Heart right ventricle (tissue), 16 donors: ENCODE measurements at regions not wholly inside any gene's neighbourhood (a gene's known extent, or its start where the extent isn't known, plus 50 kb on each side); places are given as distances from the start of the nearest gene placed in this dataset.
A peak's percentile ranks its signal among the peaks of the same experiment; 100 is the strongest.

Experiments
- ATAC-seq, 8 donors: fragments of 200-7000 bp; cut with Tn5 transposase; one replicate each; pipeline ENCODE4 v1.9.1; 2020; ENCODE audit warnings: mild to moderate bottlenecking in 8 of 8, moderate library complexity in 8 of 8, moderate number of reproducible peaks in 1 of 8
- DNase-seq, 2 donors: peaks; one replicate each; pipeline ENCODE4 v3.0.0-alpha.2; 2020
- H3K27ac ChIP-seq, 10 donors: fragments of 200-600 bp; sonication (generic) in 2 of 10; one replicate each; pipeline versions ENCODE4 v1.5.0 to v1.8.0; 2020 to 2022; ENCODE audit warnings: mild to moderate bottlenecking in 3 of 10
- H3K27me3 ChIP-seq, 7 donors: fragments of 200-600 bp; one replicate each; pipeline ENCODE4 v1.8.0; 2021 to 2022; ENCODE audit warnings: mild to moderate bottlenecking in 2 of 7
- H3K36me3 ChIP-seq, 9 donors: fragments of 200-600 bp; sonication (generic) in 1 of 9; one replicate each; pipeline versions ENCODE4 v1.5.0 to v1.8.0; 2020 to 2022; ENCODE audit warnings: mild to moderate bottlenecking in 2 of 9
- H3K4me1 ChIP-seq, 9 donors: fragments of 200-600 bp; sonication (generic) in 1 of 9; one replicate each; pipeline versions ENCODE4 v1.5.0 to v1.8.0; 2020 to 2022; ENCODE audit warnings: mild to moderate bottlenecking in 4 of 9
- H3K4me3 ChIP-seq, 10 donors: fragments of 200-600 bp; sonication (generic) in 2 of 10; one replicate each; pipeline versions ENCODE4 v1.5.0 to v1.8.0; 2020 to 2022; ENCODE audit warnings: mild to moderate bottlenecking in 7 of 10, moderate library complexity in 2 of 10
- H3K9me3 ChIP-seq, 11 donors: fragments of 200-600 bp in 10 of 11; sonication (generic) in 2 of 11; one replicate each; pipeline versions ENCODE4 v1.5.0 to v1.8.0; 2013 to 2022; ENCODE audit warnings: mild to moderate bottlenecking in 2 of 11, control low read depth in 1 of 11, moderate library complexity in 1 of 11
- CTCF ChIP-seq, 9 donors: fragments of 200-600 bp; sonication (generic) in 2 of 9; IDR thresholded peaks; one replicate each; pipeline versions ENCODE4 v1.5.0 to v1.8.0; 2021 to 2022; ENCODE audit warnings: antibody characterized with exemption in 9 of 9, mild to moderate bottlenecking in 5 of 9, moderate library complexity in 1 of 9
- WGBS, 2 donors: extraction: QIAGEN DNeasy Blood & Tissue Kit; methylation state at CpG; one replicate each; pipeline ENCODE4 v1.1.7; 2013; ENCODE audit warnings: inconsistent platforms in 1 of 2; 5-methylcytosine and 5-hydroxymethylcytosine counted together
- intact Hi-C, 10 donors: fragments of 100-400 bp; cut with DNase I; formaldehyde crosslinking; loops; one replicate each; pipeline versions ENCODE4 v1.11.1 to v1.14.2; 2022
- donor health status: Arrhythmogenic right ventricular cardiomyopathy.
- donor health status: ischemic (EF 13 %, LVEDD 7.1; RV severe dilation, severe dysfunction).
- donor health status: healthy with polysubstance abuse.
- donor health status: DM: no; HTN: yes; CAD: no.
- donor health status: DM: no; HTN: no; CAD: no.
- donor health status: ischemic (EF 25% LVEDD 6.9; RV normal size, moderate dysfunction).
- donor health status: ischemic (EF 25% LVEDD 5.7; RV mildly dilated, moderate dysfunction).
- donor health status: healthy.
- donor health status: DM: yes; HTN: yes; CAD: no.
- donor health status: Ischemic cardiomyopathy.
- donor health status: ischemic (EF 35%, LVEDD 5.7; RV mildly dilated, moderate dysfunction).
- donor health status: nonischemic (EF 11% LVEDD 7.7; RV severe dilation, severe dysfunction).
- donor health status: DM: yes; HTN: yes; CAD: no.
- donor health status: PGD.
- donor health status: ischemic (EF 29% LVEDD 5.4; RV normal size, mild dysfunction).
- donor health status: nonischemic (EF 23%, LVEDD 6.1; RV moderate dilation, normal function).

- no peak for TF ChIP-seq CTCF (IDR thresholded peaks at IDR 0.05)
- H3K27me3 ChIP-seq = no peaks in the 10 kb centered on the region
- peak overlapping the region; percentile 46 to 88 (median 68) for H3K27ac ChIP-seq
- DNase-seq (no peak), ATAC-seq (peak in 6 of 8 donors; percentile 35 to 74 (median 50))
- H3K36me3 ChIP-seq = no peaks in the 10 kb centered on the region
- 74 to 79% methylated on average over 3 of the region's 3 CpGs for WGBS, 2 donors
- H3K4me3 ChIP-seq = no peak overlapping the region
- peaks cover 0 to 35% (median 19%) of the 10 kb centered on the region in 9 donors for H3K4me1 ChIP-seq
- intact Hi-C loops = no loop called here
- no peaks in the 10 kb centered on the region for H3K9me3 ChIP-seq
Measured at GRCh38 chr5:173472784-173473278, 143.6 kb downstream of the BOD1 start.

GRCh38 chr5:173472164-173472563, 143.9 kb upstream of the STC2 start:
- DNase-seq = peak in 1 of 2 donors; percentile 61
- Histone ChIP-seq H3K27me3 (no peaks in the 10 kb centered on the region), H3K27ac (peak overlapping the region; percentile 46 to 88 (median 68)), H3K4me1 (peaks cover 0 to 30% (median 17%) of the 10 kb centered on the region in 9 donors), H3K36me3 (no peaks in the 10 kb centered on the region), H3K4me3 (no peak overlapping the region), H3K9me3 (no peaks in the 10 kb centered on the region)
- intact Hi-C loops = no loop called here
- TF ChIP-seq CTCF (IDR thresholded peaks at IDR 0.05) = no peak
- ATAC-seq = peak; percentile 84 to 94 (median 92)
- 48 to 52% methylated on average over 3 of the region's 3 CpGs for WGBS, 2 donors

GRCh38 chr5:173468821-173469251, 140.6 kb upstream of the STC2 start:
- intact Hi-C loops = no loop called here
- Histone ChIP-seq H3K27me3 (no peaks in the 10 kb centered on the region), H3K4me3 (no peak overlapping the region), H3K4me1 (peaks cover 0 to 24% (median 15%) of the 10 kb centered on the region in 9 donors), H3K9me3 (peaks cover 0 to 7% (median 0%) of the 10 kb centered on the region in 11 donors), H3K36me3 (no peaks in the 10 kb centered on the region), H3K27ac (no peak overlapping the region)
- DNase-seq (no peak), ATAC-seq (peak in 1 of 8 donors; percentile 23)
- 79 to 87% methylated on average over 4 of the region's 4 CpGs for WGBS, 2 donors
- TF ChIP-seq CTCF (IDR thresholded peaks at IDR 0.05) = no peak

- peaks cover 0 to 7% (median 0%) of the 10 kb centered on the region in 11 donors for H3K9me3 ChIP-seq
- no peak overlapping the region for H3K4me3 ChIP-seq
- no peaks in the 10 kb centered on the region for H3K27me3 ChIP-seq
- H3K27ac ChIP-seq = no peak overlapping the region
- no peaks in the 10 kb centered on the region for H3K36me3 ChIP-seq
- ATAC-seq = no peak
- intact Hi-C loops = no loop called here
- WGBS, 2 donors = 75 to 92% methylated on average over 1 of the region's 1 CpG
- DNase-seq = no peak
- peaks cover 0 to 3% (median 0%) of the 10 kb centered on the region in 9 donors for H3K4me1 ChIP-seq
- no peak for TF ChIP-seq CTCF (IDR thresholded peaks at IDR 0.05)
Measured at GRCh38 chr5:173466227-173466626, 138.0 kb upstream of the STC2 start.
